ENCODE measurements at regions not wholly inside any gene's neighbourhood (a gene's known extent, or its start where the extent isn't known, plus 50 kb on each side); places are given as distances from the start of the nearest gene placed in this dataset.
"Not testable (repeated sequence)": the region's sequence is repeated elsewhere in the genome, so short reads cannot be mapped to it uniquely, and the experiment has no call there.

DNA sequence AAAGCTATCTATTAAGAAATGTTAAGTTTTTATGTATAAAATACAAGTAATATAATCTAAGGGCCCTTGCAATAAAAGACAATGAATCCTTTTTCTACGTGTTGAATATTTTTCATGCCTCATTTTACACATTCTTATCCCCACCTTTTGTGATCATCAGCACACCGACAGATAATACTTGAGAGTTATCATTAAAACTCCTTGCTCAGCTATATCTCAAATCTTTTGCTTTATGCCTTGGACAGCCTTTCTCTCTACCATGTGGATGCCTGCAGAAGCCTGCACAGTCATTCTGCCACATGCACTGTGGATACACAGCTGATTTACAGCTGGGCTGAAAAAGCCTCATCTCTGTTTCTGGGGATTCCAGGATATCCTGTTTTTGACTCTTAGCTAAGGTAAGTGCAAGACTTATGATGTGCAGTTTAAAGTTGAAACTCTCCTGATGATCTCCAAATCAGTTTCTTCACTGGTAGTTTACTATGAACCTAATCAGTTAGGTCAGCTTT is 1565.1 kb downstream of the SI start:
- DNase-seq: no peak

DNA sequence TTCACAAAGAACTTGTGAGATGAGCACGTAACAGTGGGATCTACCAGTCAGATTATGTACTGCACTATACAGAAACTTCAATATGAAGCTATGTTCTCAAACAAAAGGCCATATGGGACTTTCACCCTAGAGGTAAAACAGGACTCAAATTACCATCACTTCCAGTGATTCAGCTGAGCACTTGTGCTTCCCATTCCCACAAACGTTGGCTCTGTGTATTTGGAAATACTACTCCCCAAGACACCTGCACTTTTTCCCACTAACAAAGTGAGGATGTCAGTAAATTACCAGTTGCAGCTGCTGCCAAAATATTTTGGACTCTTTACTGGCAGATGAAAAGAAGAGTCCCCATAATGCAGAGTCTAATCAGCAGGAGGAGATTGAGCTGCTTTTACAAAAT is 1570.1 kb downstream of the SI start:
- DNase-seq: no peak

DNA sequence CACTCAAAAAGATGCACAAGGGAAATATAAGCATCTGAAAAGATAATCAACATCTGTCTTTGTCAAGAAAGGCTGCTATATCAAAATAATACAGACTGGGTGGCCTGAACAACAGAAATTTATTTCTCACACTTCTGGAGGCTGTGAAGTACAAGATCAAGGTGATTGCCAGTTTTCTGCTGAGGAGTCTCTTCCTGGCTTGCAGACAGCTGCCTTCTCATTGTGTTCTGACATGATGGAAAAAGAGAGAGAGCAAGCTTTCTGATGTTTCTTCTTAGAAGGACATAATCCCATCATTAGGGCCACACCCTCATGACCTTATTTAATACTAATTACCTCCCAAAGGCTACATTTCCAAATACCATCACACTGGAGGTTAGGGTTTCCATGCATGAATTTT is 1573.3 kb downstream of the SI start:
- no peak for DNase-seq

DNA sequence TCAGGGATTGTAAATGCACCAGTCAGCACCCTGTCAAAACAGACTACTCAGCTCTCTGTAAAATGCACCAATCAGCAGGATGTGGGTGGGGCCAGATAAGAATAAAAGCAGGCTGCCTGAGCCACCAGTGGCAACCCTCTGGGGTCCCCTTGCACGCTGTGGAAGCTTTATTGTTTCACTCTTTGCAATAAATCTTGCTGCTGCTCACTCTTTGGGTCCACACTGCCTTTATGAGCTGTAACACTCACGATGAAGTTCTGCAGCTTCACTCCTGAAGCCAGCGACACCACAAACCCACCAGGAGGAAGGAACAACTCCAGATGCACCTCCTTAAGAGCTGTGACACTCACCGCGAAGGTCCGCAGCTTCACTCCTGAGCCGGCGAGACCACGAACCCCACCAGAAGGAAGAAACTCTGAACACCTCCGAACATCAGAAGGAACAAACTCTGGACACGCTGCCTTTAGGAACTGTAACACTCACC is 1578.5 kb downstream of the SI start:
- not testable (repeated sequence) for DNase-seq

DNA sequence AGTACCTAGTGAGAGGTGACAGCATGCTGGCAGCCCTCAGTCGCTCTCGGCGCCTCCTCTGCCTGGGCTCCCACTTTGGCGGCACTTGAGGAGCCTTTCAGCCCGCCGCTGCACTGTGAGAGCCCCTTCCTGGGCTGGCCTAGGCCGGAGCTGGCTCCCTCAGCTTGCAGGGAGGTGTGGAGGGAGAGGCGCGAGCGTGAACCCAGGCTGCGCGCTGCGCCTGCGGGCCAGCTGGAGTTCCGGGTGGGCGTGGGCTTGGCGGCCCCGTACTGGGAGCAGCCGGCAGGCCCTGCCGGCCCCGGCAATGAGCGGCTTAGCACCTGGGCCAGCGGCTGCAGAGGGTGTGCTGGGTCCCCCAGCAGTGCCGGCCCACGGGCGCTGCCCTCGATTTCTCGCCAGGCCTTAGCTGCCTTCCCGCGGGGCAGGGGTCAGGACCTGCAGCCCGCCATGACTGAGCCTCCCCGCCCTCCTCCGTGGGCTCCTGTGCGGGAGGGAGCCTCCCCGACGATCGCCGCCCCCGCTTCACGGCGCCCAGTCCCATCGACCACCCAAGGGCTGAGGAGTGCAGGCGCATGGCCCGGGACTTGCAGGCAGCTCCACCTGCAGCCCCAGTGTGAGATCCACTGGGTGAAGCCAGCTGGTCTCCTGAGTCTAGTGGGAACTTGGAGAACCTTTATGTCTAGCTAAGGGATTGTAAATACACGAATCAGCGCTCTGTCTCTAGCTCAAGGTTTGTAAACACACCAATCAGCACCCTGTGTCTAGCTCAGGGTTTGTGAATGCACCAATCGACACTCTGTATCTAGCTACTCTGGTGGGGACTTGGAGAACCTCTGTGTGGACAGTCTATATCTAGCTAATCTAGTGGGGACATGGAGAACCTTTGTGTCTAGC is 1579.2 kb downstream of the SI start:
- DNase-seq: not testable (repeated sequence)

DNA sequence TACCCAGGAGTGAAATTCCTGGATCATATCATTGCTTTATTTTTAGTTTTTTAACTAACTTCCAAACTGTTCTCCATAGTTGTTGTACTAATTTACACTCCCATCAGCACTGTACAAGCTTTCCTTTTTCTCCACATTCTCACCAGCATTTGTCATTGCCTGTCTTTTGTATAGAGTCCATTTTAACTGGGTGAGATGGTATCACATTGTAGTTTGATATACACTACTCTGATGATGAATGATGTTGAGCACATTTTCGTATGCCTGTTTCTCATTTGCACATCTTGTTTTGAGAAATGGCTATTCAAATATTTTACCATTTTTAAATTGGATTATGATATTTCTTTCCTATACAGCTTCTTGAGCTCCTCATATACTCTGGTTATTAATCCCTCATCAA is 1586.6 kb downstream of the SI start:
- DNase-seq: no peak

DNA sequence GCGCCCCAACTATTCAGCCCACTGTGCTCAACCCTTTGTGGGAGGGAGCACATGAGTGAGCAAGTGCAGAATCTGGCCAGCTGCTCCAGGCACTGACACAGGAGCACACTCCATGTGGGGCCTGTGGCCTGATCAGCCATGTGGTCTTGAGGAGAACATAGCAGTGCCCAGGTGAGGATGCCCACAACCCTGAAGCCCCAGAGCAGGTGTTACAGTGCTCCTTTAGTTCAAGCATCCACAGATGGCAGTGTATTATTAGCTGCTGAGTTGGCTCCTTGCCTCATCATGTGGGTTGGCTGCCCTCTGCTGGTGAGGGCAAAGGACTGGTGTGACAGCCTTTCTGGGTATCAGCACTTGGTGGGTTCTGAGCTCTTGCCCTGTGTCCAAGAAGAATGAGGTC is 1588.2 kb downstream of the SI start:
- peak; percentile 58 for DNase-seq

DNA sequence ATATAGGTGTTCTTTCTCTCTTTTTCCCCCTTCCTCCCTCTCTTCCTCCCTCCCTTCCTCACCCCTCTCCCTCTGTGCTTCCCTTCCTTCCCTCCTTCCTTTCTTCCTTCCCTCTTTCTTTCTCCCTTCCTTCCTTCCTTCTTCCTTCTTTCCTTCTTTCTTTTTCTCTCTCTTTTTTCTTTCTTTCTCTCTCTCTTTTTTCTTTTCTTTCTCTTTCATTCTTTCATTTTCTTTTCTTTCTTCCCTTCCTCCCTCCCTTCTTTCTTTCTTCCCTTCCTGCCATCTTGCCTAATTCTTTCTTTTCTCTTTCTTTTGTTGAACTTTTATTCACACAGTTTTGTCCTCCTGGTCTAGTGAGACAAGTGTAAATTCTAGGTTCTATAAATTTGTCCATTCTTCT is 1595.6 kb downstream of the SI start:
- no peak for DNase-seq

DNA sequence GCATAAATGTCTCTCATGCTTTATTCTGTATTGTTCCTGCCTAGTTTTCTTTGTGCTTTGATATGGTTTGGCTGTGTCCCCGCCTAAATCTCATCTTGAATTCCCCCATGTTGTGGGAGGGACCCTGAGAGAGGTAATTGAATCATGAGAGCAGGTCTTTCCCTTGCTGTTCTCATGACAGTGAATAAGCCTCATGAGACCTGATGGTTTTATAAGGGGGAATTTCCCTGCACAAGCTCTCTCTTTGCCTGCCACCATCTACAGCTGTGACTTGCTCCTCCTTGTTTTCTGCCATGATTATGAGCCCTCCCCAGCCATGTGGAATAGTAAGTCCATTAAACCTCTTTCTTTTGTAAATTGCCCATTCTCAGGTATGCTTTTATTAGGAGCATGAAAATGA is 1596.6 kb downstream of the SI start:
- DNase-seq: no peak

DNA sequence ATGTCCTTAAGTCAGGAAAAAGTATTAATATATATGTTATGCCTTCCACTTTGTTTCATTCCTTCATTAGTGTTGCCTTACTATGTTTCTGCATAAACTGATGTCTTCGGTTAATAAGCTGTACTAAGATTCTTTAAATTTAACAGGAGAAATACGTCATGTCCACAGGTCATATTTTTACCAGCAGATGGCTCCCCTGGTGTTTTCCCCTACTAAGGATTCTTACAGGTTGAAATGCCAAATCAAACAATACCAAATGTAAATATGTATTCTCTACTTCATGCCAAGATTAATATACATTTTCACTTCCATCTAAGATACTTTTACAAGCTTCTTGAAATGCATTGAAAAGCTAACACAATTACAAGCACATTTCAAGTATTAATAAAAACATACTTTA is 1602.1 kb downstream of the SI start:
- no peak for DNase-seq

DNA sequence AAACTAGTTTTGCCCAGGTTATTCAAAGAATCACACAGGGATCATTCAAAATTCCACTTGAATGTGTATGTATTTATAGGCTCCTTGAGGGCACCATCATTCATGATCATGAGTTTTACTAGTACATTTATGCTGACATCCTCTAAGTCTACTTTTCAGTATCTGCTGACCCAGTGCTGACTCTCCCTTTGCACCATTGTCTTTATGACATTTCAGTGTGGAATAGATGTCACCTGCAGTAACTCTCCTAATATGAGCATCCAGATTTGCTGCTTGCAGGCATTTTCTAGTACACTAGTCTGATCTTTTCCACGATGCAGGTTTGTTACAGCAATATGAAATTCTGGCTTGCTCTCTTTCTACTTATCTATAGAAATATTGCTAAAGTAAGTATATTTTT is 1603.5 kb downstream of the SI start:
- no peak for DNase-seq

DNA sequence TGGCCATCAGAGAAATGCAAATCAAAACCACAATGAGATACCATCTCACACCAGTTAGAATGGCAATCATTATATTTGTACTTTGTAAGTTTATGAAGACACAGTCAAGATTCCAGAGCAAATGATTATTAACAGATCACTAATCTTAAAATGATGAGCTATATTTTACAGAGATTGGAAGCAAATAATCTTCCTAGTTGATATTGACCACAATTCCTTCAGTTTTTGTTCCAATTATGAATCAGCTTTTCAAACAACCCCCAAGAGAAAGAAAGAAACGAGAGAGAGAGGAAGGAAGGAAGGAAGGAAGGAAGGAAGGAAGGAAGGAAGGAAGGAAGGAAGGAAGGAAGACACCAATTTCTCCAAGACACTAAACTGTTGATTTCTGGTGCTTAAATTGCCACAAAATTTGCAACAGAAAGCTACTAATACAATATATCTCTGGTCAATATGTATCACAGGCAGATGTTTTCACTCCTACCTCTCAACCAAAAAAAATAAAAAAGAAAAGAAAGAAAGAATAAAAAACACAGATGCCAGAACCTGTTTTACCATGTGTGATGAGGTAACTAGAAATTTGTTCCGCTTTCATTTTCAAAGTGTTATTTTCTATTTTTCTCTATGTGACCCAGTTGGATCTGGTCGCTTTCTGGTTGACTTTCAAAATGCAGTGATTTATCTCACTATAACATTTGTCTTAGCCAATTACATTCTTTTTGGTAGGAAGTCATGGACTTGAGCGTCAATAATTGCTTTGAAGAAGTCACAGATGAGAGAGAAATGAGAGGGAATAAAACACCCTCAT is 1609.6 kb downstream of the SI start:
- DNase-seq: no peak

DNA sequence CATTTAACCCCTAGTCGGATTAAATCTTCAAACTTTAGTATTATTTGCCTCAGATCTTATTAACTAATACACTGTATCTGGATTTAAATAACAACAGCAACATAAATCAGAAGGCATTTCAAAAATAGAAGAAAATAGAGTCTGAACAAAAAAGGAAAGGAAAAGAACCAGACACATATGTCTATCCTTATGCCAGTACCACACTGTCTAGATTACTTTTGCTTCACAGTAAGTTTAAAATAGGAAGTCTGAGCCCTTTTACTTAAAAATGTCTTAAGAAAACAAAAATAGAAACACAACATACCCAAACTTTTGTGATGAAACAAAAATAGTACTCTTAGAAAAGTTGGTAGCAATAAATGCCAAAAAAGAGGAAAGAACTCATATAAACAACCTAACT is 1615.8 kb downstream of the SI start:
- no peak for DNase-seq

DNA sequence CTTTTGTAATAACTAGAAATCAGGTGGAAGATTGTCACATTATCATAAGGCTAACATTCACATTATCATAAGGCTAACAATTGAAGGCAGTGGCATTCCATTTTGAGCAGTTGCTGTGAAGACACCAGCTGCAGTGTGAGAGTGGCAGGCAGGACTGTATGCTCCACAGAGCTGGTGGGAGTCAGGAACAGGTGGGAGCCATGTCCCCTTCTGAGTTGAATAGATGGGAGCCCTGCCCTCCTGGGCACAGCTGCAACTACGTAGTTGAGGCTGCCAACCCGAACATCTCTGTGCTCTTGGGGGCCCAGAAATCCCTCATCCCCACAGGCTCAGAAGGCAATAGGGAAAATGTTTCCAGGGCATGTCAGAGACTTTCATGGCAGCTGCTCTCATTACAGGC is 1627.6 kb downstream of the SI start:
- DNase-seq: no peak

DNA sequence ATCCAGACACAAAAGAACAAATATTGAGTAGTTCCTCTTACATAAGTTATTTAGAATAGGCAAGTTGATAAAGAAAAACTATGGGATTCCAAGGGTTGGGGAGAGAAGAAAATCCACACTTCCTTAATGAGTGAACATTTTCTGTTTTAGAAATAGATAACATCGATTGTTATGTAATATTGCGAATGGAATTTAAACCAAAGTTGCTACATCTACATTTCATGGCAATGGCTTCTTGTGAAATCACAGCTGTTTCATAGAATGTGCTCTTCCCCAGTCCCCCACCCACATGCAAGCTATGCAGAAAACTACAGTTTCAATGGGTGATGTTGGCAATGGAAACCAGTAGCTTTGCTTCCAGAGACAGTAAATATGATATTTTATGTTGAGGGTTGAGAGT is 1639.5 kb downstream of the SI start:
- no peak for DNase-seq

DNA sequence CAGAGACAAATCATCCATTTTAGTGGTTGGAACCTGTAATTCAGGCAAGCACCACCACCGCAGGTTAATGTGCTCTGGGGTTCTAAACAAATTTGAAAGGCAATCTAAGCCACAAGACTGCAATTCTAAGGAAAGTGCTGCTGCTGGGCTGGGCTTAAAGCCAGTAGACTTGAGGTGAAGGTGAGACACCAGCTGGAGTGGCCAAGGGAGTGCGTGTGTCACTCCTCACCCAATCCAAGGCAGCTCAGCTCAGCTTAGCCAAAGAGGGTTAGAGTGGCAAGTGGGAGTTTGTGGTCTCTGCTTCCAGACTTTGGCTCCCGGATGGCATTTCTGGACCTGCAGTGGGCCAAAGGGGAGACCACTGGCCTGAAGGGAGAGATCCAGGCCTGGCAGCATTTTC is 1655.6 kb downstream of the SI start:
- DNase-seq: no peak

DNA sequence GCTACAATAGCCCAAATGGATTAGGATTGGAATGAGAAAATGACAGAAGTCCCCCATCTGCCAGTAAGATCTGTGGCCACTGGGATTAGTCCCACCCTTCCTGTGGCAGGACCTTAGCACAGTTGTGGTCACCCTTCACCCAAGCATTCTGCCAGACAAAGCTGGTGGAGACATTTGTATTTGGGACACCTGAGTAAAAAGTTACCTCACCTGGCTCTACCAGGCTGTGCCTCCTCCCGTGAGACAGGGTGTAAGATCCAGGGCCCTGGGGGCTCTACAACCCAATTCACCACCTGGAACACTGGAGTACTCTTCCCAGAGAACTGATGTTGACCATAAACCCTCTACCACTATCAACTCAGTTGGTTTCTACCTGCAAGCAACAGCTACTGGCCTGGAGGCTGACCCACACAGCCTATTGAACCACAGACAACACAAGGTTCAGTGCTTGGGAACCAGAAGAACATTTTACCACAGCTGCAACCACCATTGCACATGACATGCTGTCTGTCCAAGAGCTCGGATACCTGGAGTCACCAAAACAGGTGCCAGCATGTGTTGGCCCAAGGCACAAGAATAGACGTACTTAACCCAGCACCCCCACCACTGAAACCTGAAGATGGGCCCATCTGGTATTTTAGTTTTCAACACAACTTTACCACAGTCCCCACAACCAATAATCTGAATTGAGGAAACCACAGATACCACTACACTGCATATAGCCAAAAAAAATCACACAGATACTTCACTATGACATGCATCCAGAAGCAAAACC is 1686.7 kb downstream of the SI start:
- no peak for DNase-seq

DNA sequence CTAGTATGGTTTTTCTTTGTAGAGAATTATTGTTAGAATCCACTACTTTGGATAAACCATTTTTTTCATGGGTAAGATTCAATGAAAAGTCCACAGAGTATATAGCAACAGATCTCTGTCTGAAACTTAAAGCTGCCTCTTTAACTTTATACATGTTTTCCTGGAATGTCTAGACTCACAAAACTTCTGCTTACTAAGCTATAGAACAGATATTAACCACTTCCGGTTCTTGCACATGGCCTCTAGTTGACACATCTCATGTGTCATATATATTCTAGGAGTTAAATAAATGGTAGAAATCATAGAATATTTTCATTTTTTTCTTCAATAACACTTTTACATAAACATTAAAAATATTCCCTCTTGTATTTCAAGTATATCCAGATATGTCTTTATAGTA is 1693.9 kb downstream of the SI start:
- no peak for DNase-seq

DNA sequence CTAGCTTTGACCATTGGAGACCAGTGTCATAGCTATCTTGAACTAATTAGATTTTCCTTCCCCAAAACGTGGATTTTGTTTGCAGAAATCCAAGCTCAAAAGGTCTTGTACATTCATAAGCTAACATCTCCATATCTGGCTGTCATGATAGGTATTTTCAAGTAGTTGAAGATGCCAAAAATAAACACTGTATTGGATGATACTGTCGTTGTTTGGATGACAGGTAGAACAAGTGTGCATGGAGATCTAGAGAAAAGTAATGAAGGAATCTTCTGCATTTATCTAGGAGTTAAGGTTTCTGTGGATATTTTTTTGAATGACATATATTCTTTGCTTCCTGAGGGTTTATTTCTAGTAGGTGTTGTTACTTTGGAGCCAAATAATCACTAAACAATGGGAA is 1696.1 kb downstream of the SI start:
- no peak for DNase-seq

DNA sequence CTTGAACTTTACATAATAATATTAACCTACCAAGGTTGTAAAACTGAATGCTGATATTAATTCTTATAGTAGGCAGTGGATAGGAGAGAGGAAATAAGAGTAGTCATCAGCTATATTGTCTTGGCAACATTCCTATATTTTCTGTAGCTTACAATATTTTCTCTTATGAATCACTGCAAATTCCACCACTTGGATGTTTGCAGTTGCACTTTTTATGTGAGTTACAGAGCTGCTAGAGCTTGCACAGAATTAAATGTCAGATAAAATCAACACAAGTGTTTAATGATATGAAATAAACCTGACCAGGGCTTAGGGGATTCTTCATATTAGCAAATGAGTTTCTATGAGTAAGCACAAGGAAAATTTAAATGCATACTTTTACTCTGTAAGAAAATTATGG is 1710.1 kb downstream of the SI start:
- no peak for DNase-seq

DNA sequence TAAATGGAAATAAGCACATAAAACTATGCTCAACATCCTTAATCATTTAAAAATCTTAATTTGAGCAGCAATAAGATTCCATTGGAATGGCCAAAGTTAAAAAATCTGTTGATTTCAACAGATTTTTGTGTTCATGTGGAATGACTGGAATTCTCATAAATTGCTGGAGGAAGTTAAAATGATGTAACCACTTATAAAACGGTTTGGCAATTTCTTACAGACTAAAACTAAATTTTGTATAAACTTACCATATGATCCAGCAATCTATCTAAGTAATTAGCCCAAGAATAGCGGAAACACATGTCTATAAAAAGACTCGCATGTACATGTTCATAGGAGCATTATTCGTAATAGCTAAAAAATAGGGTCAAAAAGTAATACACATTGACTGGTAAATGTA is 1713.6 kb downstream of the SI start:
- DNase-seq: no peak

DNA sequence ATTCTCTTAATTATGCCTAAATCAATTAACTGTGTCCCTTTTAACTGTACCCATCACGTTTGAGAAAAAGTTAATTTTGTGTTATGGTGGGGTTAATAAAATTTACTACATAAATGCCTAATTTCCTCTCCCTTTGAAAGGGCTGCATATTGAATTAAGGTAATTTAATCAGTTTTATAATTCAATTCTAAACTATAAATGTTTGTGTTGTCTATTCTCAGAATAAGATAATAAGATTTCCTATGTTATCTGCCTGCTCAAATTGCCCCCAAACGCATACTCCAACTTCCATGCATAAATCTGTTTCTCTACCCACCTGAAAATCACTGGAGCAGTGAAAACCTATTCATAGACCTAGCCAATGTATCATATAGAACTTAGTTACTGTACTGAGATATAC is 1716.1 kb downstream of the SI start:
- no peak for DNase-seq

DNA sequence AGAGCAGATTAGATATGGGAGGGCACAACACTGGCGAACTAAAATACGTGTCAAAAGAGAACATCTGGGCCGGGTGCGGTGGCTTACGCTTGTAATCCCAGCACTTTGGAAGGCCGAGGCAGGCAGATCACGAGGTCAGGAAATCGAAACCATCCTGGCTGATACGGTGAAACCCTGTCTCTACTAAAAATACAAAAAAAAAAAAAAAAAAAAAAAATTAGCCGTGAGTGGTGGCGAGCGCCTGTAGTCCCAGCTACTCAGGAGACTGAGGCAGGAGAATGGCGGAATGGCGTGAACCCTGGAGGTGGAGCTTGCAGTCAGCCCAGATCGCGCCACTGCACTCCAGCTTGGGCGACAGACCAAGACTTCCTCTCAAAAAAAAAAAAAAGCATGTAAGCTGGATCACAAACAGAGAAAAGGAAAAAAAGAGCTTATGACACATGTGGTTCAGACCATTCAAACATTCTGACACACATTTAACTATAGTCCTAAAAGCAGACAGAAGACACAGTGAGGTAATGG is 1716.9 kb downstream of the SI start:
- not testable (repeated sequence) for DNase-seq

Measured in activated CD4-positive, alpha-beta T cell treated with anti-CD3 and anti-CD28 coated beads, Interleukin-10, Interleukin-2, amounts not matched to agents 100 ng/mL and 50 ng/mL, durations not matched to agents 16 hours and 8 hours (primary cell).